Transverse colon (tissue), 3 donors: ENCODE measurements at regions not wholly inside any gene's neighbourhood (a gene's known extent, or its start where the extent isn't known, plus 50 kb on each side); places are given as distances from the start of the nearest gene placed in this dataset.

Experiments
- CTCF ChIP-seq, 5 experiments: fragments of 200-600 bp in 3 of 5; fragments of 450-650 bp in 2 of 5; sonication (generic) in 3 of 5; IDR thresholded peaks; 1 replicate in 2 of 5; 2 replicates in 3 of 5; pipeline ENCODE4 v1.5.1; 2016 to 2017; ENCODE audit warnings: antibody characterized with exemption in 5 of 5, inconsistent platforms in 3 of 5, mild to moderate bottlenecking in 2 of 5, moderate library complexity in 1 of 5
- POLR2A ChIP-seq: fragments of 450-650 bp; IDR thresholded peaks from one replicate; pipeline ENCODE4 v1.6.1; 2016; ENCODE audit warnings: antibody characterized with exemption, mild to moderate bottlenecking, moderate library complexity

GRCh38 chr2:188875104-188875503 is 99.1 kb upstream of the COL3A1 start:
- no peak for TF ChIP-seq CTCF (IDR thresholded peaks at IDR 0.05)
- no peak for TF ChIP-seq POLR2A
